ENCODE measurements at regions not wholly inside any gene's neighbourhood (a gene's known extent, or its start where the extent isn't known, plus 50 kb on each side); places are given as distances from the start of the nearest gene placed in this dataset.

DNA sequence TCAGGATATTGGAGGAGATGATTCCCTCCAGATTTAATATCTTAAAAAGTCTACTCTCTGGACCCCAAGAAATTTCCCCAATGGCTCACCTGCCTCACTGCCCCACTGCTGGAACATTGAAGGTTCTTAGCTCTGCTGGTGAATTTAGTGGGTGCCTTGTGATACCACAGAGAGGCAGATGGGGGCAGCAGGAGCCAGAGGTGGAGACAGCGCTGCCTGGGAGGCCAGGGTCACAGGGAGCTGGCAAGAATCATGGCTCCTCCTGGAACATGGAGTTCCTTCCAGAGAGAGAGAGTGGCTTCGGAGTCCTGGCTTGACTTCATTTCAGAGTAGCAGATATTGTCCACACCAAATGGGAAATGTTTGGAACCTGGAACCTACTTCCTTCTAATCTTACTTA lies 263.5 kb upstream of the CFAP20DC start:
- Histone ChIP-seq H3K36me3 (ENCODE audit: insufficient read depth, low read length) (no peaks in the 10 kb centered on the region), H3K4me1 (ENCODE audit: insufficient read depth, low read length) (no peaks in the 10 kb centered on the region), H3K27ac (ENCODE audit: low read depth, low read length) (no peak overlapping the region), H3K27me3 (ENCODE audit: insufficient read depth, low read length) (no peaks in the 10 kb centered on the region), H3K9ac (ENCODE audit: low read length) (no peak overlapping the region), H4K20me1 (ENCODE audit: insufficient read depth, low read length) (no peaks in the 10 kb centered on the region), H3K4me3 (ENCODE audit: insufficient read depth, low read depth, low read length) (no peak overlapping the region), H2AFZ (ENCODE audit: low read depth, low read length) (no peak overlapping the region), H3K9me3 (ENCODE audit: insufficient read depth, low read depth, low read length) (no peaks in the 10 kb centered on the region), H3K4me2 (ENCODE audit: low read length) (no peak overlapping the region), H3K79me2 (ENCODE audit: insufficient read depth, low read length) (no peaks in the 10 kb centered on the region)
- H3K27me3 Mint-ChIP-seq (ENCODE audit: low read depth, unreplicated experiment): no peaks in the 10 kb centered on the region
- FAIRE-seq (no peak), DNase-seq (ENCODE audit: low read depth) (no peak)
- peaks cover 8% of the 10 kb centered on the region for H3K4me1 Mint-ChIP-seq (ENCODE audit: low read depth, unreplicated experiment)
- H3K9me3 Mint-ChIP-seq (ENCODE audit: unreplicated experiment): no peaks in the 10 kb centered on the region
- H3K36me3 Mint-ChIP-seq (ENCODE audit: low read depth, unreplicated experiment): no peaks in the 10 kb centered on the region
- no peak overlapping the region for H3K4me3 Mint-ChIP-seq (ENCODE audit: unreplicated experiment)
- no peak overlapping the region for H3K27ac Mint-ChIP-seq (ENCODE audit: unreplicated experiment)
- TF ChIP-seq, protein P1, sequence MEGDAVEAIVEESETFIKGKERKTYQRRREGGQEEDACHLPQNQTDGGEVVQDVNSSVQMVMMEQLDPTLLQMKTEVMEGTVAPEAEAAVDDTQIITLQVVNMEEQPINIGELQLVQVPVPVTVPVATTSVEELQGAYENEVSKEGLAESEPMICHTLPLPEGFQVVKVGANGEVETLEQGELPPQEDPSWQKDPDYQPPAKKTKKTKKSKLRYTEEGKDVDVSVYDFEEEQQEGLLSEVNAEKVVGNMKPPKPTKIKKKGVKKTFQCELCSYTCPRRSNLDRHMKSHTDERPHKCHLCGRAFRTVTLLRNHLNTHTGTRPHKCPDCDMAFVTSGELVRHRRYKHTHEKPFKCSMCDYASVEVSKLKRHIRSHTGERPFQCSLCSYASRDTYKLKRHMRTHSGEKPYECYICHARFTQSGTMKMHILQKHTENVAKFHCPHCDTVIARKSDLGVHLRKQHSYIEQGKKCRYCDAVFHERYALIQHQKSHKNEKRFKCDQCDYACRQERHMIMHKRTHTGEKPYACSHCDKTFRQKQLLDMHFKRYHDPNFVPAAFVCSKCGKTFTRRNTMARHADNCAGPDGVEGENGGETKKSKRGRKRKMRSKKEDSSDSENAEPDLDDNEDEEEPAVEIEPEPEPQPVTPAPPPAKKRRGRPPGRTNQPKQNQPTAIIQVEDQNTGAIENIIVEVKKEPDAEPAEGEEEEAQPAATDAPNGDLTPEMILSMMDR (IDR thresholded peaks at IDR 0.05; ENCODE audit: insufficient read depth, low read depth, low read length): peak; percentile 32
- no peak for TF ChIP-seq EZH2 (IDR thresholded peaks at IDR 0.05; ENCODE audit: insufficient read depth, low read length)

GRCh38 chr3:59311231-59311630 lies 261.4 kb upstream of the CFAP20DC start:
- no peak for TF ChIP-seq EZH2 (IDR thresholded peaks at IDR 0.05; ENCODE audit: insufficient read depth, low read length)
- TF ChIP-seq, protein P1 (IDR thresholded peaks at IDR 0.05; ENCODE audit: insufficient read depth, low read depth, low read length): no peak
- DNase-seq (ENCODE audit: low read depth): no peak
- no peak for FAIRE-seq
- no peak overlapping the region for H2AFZ ChIP-seq (ENCODE audit: low read depth, low read length)
- no peaks in the 10 kb centered on the region for H3K27me3 ChIP-seq (ENCODE audit: insufficient read depth, low read length)
- Mint-ChIP-seq H3K36me3 (ENCODE audit: low read depth, unreplicated experiment) (no peaks in the 10 kb centered on the region), H3K27ac (ENCODE audit: unreplicated experiment) (no peak overlapping the region), H3K4me1 (ENCODE audit: low read depth, unreplicated experiment) (peaks cover 8% of the 10 kb centered on the region), H3K4me3 (ENCODE audit: unreplicated experiment) (no peak overlapping the region), H3K27me3 (ENCODE audit: low read depth, unreplicated experiment) (peaks cover 1% of the 10 kb centered on the region), H3K9me3 (ENCODE audit: unreplicated experiment) (no peaks in the 10 kb centered on the region)
- no peaks in the 10 kb centered on the region for H3K36me3 ChIP-seq (ENCODE audit: insufficient read depth, low read length)
- H3K27ac ChIP-seq (ENCODE audit: low read depth, low read length): no peak overlapping the region
- H3K9ac ChIP-seq (ENCODE audit: low read length): no peak overlapping the region
- no peak overlapping the region for H3K4me2 ChIP-seq (ENCODE audit: low read length)
- no peak overlapping the region for H3K4me3 ChIP-seq (ENCODE audit: insufficient read depth, low read depth, low read length)
- no peaks in the 10 kb centered on the region for H4K20me1 ChIP-seq (ENCODE audit: insufficient read depth, low read length)
- no peaks in the 10 kb centered on the region for H3K79me2 ChIP-seq (ENCODE audit: insufficient read depth, low read length)
- H3K4me1 ChIP-seq (ENCODE audit: insufficient read depth, low read length): no peaks in the 10 kb centered on the region
- no peaks in the 10 kb centered on the region for H3K9me3 ChIP-seq (ENCODE audit: insufficient read depth, low read depth, low read length)

DNA sequence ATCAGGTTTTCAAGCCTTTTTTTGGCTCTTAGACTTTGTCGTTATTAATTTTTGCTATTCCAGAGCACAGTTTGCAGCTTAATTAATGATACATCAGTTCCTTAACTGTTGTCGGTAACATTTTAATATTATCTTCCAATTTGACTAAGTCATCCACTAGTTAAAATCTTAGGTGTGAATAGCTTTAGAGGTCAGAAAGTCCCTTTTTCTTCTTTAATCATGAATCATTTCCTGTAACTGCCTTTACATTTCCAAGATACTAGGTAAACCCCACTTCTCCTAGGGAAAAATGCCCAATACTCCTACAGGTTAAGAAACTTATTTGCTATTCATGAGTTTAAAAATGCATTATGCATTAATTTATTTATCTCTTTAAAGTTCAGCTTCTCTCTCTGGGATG lies 260.9 kb upstream of the CFAP20DC start:
- no peak for DNase-seq (ENCODE audit: low read depth)
- Histone ChIP-seq H3K9me3 (ENCODE audit: insufficient read depth, low read depth, low read length) (no peaks in the 10 kb centered on the region), H3K27me3 (ENCODE audit: insufficient read depth, low read length) (no peaks in the 10 kb centered on the region), H3K4me2 (ENCODE audit: low read length) (no peak overlapping the region), H4K20me1 (ENCODE audit: insufficient read depth, low read length) (no peaks in the 10 kb centered on the region), H3K79me2 (ENCODE audit: insufficient read depth, low read length) (no peaks in the 10 kb centered on the region), H3K27ac (ENCODE audit: low read depth, low read length) (no peak overlapping the region), H3K4me1 (ENCODE audit: insufficient read depth, low read length) (no peaks in the 10 kb centered on the region), H3K36me3 (ENCODE audit: insufficient read depth, low read length) (no peaks in the 10 kb centered on the region), H2AFZ (ENCODE audit: low read depth, low read length) (no peak overlapping the region), H3K4me3 (ENCODE audit: insufficient read depth, low read depth, low read length) (no peak overlapping the region), H3K9ac (ENCODE audit: low read length) (no peak overlapping the region)
- no peaks in the 10 kb centered on the region for H3K9me3 Mint-ChIP-seq (ENCODE audit: unreplicated experiment)
- H3K36me3 Mint-ChIP-seq (ENCODE audit: low read depth, unreplicated experiment): no peaks in the 10 kb centered on the region
- H3K4me3 Mint-ChIP-seq (ENCODE audit: unreplicated experiment): no peak overlapping the region
- H3K27me3 Mint-ChIP-seq (ENCODE audit: low read depth, unreplicated experiment): peaks cover 2% of the 10 kb centered on the region
- H3K27ac Mint-ChIP-seq (ENCODE audit: unreplicated experiment): no peak overlapping the region
- FAIRE-seq: no peak
- H3K4me1 Mint-ChIP-seq (ENCODE audit: low read depth, unreplicated experiment): peaks cover 8% of the 10 kb centered on the region
- TF ChIP-seq, protein P1 (IDR thresholded peaks at IDR 0.05; ENCODE audit: insufficient read depth, low read depth, low read length): no peak
- no peak for TF ChIP-seq EZH2 (IDR thresholded peaks at IDR 0.05; ENCODE audit: insufficient read depth, low read length)
